HL-60 (cell line): ENCODE measurements at regions not wholly inside any gene's neighbourhood (a gene's known extent, or its start where the extent isn't known, plus 50 kb on each side); places are given as distances from the start of the nearest gene placed in this dataset.

Experiments used
- CTCF ChIP-seq: IDR thresholded peaks from one replicate; pipeline ENCODE4 v1.5.1; 2011; ENCODE audit warnings: low read length, control low read depth, inconsistent platforms; ENCODE audit not compliant: insufficient read depth
- POLR2AphosphoS5 ChIP-seq: IDR thresholded peaks from 2 replicates; pipeline ENCODE4 v1.6.1; 2012; ENCODE audit warnings: low read depth

GRCh38 chr1:191368891-191369654 lies 789.2 kb upstream of the RGS18 start:
- no peak for TF ChIP-seq CTCF
- TF ChIP-seq POLR2AphosphoS5 = no peak
